ENCODE measurements at regions not wholly inside any gene's neighbourhood (a gene's known extent, or its start where the extent isn't known, plus 50 kb on each side); places are given as distances from the start of the nearest gene placed in this dataset.
A peak's percentile ranks its signal among the peaks of the same experiment; 100 is the strongest.
"Not testable (repeated sequence)": the region's sequence is repeated elsewhere in the genome, so short reads cannot be mapped to it uniquely, and the experiment has no call there.

DNA sequence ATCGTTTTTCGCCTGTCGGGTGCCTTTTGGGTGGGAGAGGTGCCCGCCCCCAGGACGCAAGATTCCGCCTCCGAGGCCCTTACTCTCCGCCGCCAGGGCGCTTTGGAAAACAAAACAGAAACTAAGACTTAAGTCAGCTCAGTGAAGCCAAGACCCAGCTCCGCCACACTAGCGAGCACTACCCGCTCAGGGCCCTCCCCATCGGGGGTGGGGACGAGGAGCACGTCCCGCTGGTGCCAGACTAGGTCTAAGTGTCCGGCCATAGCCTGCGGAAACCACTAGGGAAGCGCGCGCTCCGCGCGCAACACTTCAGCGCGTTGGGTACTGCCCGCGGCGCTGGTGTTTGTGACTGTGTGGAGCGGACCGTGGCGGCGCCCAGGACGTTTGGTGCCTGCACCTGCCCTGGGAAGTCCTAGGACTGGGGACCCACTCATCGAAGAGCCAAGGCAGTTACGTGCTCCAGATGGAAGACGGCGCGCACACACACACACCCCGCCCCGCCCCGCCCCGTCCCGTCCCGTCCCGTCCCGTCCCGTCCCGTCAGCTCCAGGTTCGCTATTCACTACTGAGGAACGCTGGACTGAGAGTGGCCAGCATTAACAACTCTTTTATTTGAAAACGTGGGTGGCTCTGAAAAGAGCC lies 57.6 kb upstream of the BOLA1 start:
- DNase-seq (ENCODE audit: insufficient read length, low spot score); FAIRE-seq: not testable (repeated sequence)

DNA sequence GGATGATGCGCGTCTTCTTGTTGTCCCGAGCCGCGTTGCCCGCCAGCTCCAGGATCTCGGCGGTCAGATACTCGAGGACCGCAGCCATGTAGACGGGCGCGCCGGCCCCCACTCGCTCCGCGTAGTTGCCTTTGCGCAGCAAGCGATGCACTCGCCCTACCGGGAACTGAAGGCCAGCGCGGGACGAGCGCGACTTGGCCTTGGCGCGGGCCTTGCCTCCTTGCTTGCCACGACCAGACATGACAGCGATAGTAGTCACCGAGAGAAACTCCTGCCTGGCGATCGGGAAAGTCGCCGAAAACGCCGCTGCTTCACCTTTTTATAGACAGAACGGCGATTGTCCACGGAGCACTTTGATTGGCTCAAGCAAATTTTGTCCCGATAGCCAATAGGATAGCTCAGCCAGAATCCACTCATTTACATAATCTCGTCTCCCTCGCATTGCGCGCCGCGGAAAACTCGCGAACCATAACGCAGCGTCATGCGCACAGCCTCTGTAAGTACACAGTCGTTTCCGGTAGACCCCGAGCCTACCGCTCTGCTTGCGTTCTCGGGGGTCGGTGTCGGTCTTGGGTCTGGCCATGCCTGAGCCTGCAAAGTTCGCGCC lies 56.8 kb upstream of the BOLA1 start:
- FAIRE-seq = peak; percentile 92
- not testable (repeated sequence) for DNase-seq (ENCODE audit: insufficient read length, low spot score)

DNA sequence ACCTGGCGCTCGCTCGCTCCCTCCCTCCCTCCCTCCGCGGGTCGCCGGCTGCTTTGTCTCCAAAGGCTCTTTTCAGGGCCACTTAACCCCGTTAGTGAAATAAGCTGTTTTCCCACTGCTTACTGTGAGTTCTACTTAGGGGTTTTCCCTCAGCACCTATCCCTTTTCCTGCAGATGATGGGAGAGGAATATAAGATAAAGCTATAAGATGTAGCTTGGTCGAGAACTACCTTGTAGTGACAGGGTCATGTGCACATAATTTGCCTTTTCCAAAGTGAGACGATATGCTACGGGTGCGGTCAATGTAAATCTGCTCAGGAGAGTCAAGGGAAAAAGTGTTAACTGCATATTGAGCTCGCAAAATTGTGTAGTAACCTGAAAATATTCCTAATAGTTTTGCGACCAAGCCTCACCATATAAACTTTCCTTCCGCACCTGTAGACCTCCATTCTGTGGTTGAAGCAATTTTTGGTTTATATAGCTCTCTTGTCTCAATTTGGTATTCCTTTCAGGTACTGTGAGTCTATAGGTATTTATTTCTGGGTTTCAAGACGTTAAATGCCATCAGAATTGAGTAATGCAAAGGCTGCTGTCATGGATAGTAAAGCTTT lies 55.8 kb upstream of the BOLA1 start:
- no peak for TF ChIP-seq CTCF (IDR thresholded peaks at IDR 0.05; ENCODE audit: insufficient read depth, missing control alignments)
- DNase-seq (ENCODE audit: insufficient read length, low spot score) (no peak), FAIRE-seq (no peak)

DNA sequence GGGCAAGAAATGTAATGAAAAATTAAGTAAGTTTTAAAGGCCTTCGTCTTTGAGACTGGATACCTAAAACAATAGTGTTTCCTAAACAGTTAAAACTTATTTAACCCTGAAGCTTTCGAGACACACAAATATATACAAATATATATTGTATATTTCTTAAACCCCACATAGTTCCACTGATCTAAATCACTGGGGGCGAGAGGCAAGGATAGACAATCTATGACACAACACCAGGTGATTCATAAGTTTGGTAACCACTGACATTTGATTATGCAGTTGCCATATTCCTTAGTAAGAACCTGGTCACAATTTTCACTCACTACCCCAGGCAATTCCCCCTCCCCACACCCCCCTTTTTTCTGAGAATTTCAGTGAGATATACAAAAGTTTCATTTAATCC lies 55.3 kb upstream of the BOLA1 start:
- DNase-seq (ENCODE audit: insufficient read length, low spot score) (no peak), FAIRE-seq (no peak)
- TF ChIP-seq CTCF (IDR thresholded peaks at IDR 0.05; ENCODE audit: insufficient read depth, missing control alignments) = no peak

GRCh38 chr1:149844650-149845255 lies 54.6 kb upstream of the BOLA1 start:
- no peak for FAIRE-seq
- no peak for TF ChIP-seq CTCF (IDR thresholded peaks at IDR 0.05; ENCODE audit: insufficient read depth, missing control alignments)
- DNase-seq (ENCODE audit: insufficient read length, low spot score) = no peak

GRCh38 chr1:149845416-149845815 lies 54.0 kb upstream of the BOLA1 start:
- FAIRE-seq (no peak), DNase-seq (ENCODE audit: insufficient read length, low spot score) (no peak)
- TF ChIP-seq CTCF (IDR thresholded peaks at IDR 0.05; ENCODE audit: insufficient read depth, missing control alignments) = no peak

DNA sequence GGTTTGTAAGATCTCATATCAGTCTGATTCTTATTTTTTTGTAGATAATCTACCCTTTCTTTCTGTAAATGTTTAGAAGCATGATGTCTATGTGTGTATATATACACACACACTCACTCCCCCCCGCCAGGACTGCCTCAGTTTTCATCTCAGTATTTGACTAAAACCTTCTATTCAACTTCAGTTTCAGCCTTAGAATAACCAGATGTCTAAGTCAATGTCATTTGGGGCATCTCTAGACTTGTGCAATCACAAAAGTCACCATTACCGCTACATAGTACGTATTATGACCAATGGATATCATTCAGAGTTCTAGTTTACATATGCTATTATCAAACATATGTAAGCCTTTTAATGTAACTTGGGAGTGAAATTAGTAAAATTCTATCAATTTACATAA lies 53.3 kb upstream of the BOLA1 start:
- TF ChIP-seq CTCF (IDR thresholded peaks at IDR 0.05; ENCODE audit: insufficient read depth, missing control alignments) = no peak
- no peak for DNase-seq (ENCODE audit: insufficient read length, low spot score)
- FAIRE-seq = no peak
